ENCODE measurements at regions not wholly inside any gene's neighbourhood (a gene's known extent, or its start where the extent isn't known, plus 50 kb on each side); places are given as distances from the start of the nearest gene placed in this dataset.

DNA sequence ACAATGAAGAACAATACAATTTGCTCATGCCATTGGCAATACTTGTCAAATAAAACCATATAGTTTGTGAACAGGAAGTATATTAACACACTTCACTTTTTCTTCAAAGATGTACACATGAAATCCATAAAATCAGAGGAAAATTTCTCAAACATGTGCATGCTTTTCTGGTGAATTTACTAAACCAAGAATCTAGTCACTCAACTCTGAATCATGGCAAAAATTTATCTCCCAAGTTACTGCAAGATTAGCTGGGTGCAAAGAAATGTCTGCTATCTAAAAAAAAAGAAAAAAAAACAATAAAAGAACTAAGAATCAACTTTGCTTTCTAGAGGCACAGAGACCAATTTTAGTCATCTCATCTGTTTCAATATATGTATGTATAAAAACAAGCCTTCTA lies 419.2 kb downstream of the NR4A2 start:
- DNase-seq (ENCODE audit: low spot score), result no peak
- Mint-ChIP-seq H3K4me3 (ENCODE audit: unreplicated experiment) (no peak overlapping the region), H3K9me3 (ENCODE audit: low read depth) (peaks cover 3% of the 10 kb centered on the region), H3K27ac (ENCODE audit: unreplicated experiment) (no peak overlapping the region), H3K27me3 (ENCODE audit: low read depth) (no peaks in the 10 kb centered on the region), H3K36me3 (ENCODE audit: low read depth) (no peaks in the 10 kb centered on the region), H3K4me1 (ENCODE audit: low read depth) (peaks cover 6% of the 10 kb centered on the region)
- no peak for TF ChIP-seq CTCF (IDR thresholded peaks at IDR 0.05)

DNA sequence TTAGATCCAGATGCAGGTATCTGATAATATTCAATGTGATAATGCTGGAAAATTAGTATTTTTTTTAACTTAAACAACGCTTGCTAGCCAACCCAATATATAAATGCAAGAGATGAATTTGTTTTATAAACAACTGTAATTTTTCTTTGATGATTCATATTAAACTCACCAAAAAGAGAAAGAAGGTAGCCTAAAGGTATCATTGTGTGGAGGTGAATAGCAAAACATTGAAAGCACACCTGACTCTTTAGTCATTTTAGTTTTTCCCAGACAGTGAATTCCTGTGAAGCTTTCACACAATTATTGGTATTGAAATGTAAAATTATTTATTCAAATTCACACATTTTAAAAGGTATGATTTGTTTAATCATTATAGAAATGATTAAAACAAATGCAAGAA lies 424.0 kb downstream of the NR4A2 start:
- H3K27me3 Mint-ChIP-seq (ENCODE audit: low read depth), result no peaks in the 10 kb centered on the region
- no peak overlapping the region for H3K27ac Mint-ChIP-seq (ENCODE audit: unreplicated experiment)
- no peaks in the 10 kb centered on the region for H3K9me3 Mint-ChIP-seq (ENCODE audit: low read depth)
- peaks cover 6% of the 10 kb centered on the region for H3K4me1 Mint-ChIP-seq (ENCODE audit: low read depth)
- DNase-seq (ENCODE audit: low spot score), result no peak
- no peak overlapping the region for H3K4me3 Mint-ChIP-seq (ENCODE audit: unreplicated experiment)
- H3K36me3 Mint-ChIP-seq (ENCODE audit: low read depth), result no peaks in the 10 kb centered on the region
- TF ChIP-seq CTCF (IDR thresholded peaks at IDR 0.05), result no peak

DNA sequence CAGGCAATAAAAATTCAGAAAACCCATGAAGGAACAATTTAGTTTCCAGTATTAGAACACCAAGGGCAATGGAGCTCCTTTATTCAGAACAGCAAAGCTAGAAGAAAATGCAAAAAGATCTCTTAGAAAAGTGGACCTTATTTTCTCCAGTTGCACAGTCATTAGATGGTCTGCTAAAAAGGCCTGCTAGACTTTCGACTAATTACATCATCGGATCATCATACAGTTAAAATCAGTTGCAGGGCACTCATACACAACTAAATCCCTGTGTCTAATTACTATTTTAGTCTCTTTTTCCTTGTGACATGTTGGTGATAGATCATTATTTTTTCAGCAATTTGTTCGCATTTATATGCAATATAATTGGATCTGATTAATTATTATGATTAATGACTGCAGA lies 425.3 kb downstream of the NR4A2 start:
- Mint-ChIP-seq H3K27ac (ENCODE audit: unreplicated experiment) (no peak overlapping the region), H3K4me3 (ENCODE audit: unreplicated experiment) (no peak overlapping the region), H3K4me1 (ENCODE audit: low read depth) (no peaks in the 10 kb centered on the region), H3K27me3 (ENCODE audit: low read depth) (no peaks in the 10 kb centered on the region), H3K9me3 (ENCODE audit: low read depth) (no peaks in the 10 kb centered on the region), H3K36me3 (ENCODE audit: low read depth) (no peaks in the 10 kb centered on the region)
- no peak for TF ChIP-seq CTCF (IDR thresholded peaks at IDR 0.05)
- no peak for DNase-seq (ENCODE audit: low spot score)

GRCh38 chr2:155905657-155906056 lies 426.9 kb downstream of the NR4A2 start:
- no peaks in the 10 kb centered on the region for H3K36me3 Mint-ChIP-seq (ENCODE audit: low read depth)
- no peak overlapping the region for H3K4me3 Mint-ChIP-seq (ENCODE audit: unreplicated experiment)
- DNase-seq (ENCODE audit: low spot score), result no peak
- H3K4me1 Mint-ChIP-seq (ENCODE audit: low read depth), result no peaks in the 10 kb centered on the region
- TF ChIP-seq CTCF (IDR thresholded peaks at IDR 0.05), result no peak
- no peak overlapping the region for H3K27ac Mint-ChIP-seq (ENCODE audit: unreplicated experiment)
- no peaks in the 10 kb centered on the region for H3K9me3 Mint-ChIP-seq (ENCODE audit: low read depth)
- no peaks in the 10 kb centered on the region for H3K27me3 Mint-ChIP-seq (ENCODE audit: low read depth)

DNA sequence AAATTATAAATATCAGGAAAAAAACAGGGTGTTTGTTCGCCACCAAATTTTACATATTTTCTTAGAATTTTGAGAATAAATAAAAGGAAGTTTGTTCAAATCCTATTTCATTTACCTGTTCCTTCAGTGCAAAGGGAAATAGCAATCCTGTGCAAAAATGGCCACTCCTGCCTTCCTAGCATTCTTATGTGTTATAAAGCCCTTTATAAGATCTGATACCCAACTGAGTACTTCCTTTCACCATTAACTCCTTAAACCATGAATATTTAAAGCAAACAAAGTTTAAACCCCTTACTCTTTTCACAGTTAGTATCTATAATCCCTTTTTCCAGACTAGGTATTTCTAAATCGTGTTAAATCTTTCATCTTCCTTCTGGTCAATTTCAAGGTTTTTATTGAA lies 427.8 kb downstream of the NR4A2 start:
- Mint-ChIP-seq H3K9me3 (ENCODE audit: low read depth) (no peaks in the 10 kb centered on the region), H3K4me3 (ENCODE audit: unreplicated experiment) (no peak overlapping the region)
- no peak for DNase-seq (ENCODE audit: low spot score)

More for the DNA sequence above, 427.8 kb downstream of the NR4A2 start:
- Mint-ChIP-seq H3K27me3 (ENCODE audit: low read depth) (no peaks in the 10 kb centered on the region), H3K36me3 (ENCODE audit: low read depth) (no peaks in the 10 kb centered on the region), H3K27ac (ENCODE audit: unreplicated experiment) (no peak overlapping the region), H3K4me1 (ENCODE audit: low read depth) (peaks cover 7% of the 10 kb centered on the region)
- TF ChIP-seq CTCF (IDR thresholded peaks at IDR 0.05), result no peak

Data from chondrocyte (in vitro differentiated cells).